HG03135 (cell line): ENCODE measurements at regions not wholly inside any gene's neighbourhood (a gene's known extent, or its start where the extent isn't known, plus 50 kb on each side); places are given as distances from the start of the nearest gene placed in this dataset.

ENCODE experiments used
- ATAC-seq: cut with Tn5 transposase; IDR thresholded peaks from one replicate; pipeline ENCODE4 v1.9.1; 2021; ENCODE audit warnings: mild to moderate bottlenecking, moderate library complexity; ENCODE audit not compliant: unreplicated experiment

- ATAC-seq = no peak
Measured at GRCh38 chr18:56383349-56383748, 255.0 kb downstream of the TXNL1 start.

GRCh38 chr18:56382541-56382940 is 255.9 kb downstream of the TXNL1 start:
- ATAC-seq = no peak

GRCh38 chr18:56381196-56381595 is 257.2 kb downstream of the TXNL1 start:
- no peak for ATAC-seq

GRCh38 chr18:56380685-56381084 is 257.7 kb downstream of the TXNL1 start:
- no peak for ATAC-seq

- no peak for ATAC-seq
Measured at GRCh38 chr18:56379256-56379655, 259.1 kb downstream of the TXNL1 start.

GRCh38 chr18:56377231-56377630 is 261.2 kb downstream of the TXNL1 start:
- ATAC-seq = no peak

GRCh38 chr18:56374007-56374655 is 264.3 kb downstream of the TXNL1 start:
- no peak for ATAC-seq

- ATAC-seq = no peak
Measured at GRCh38 chr18:56373601-56374000, 264.8 kb downstream of the TXNL1 start.

GRCh38 chr18:56368066-56368465 is 270.3 kb downstream of the TXNL1 start:
- ATAC-seq = no peak

- no peak for ATAC-seq
Measured at GRCh38 chr18:56358608-56359280, 279.6 kb downstream of the TXNL1 start.

- no peak for ATAC-seq
Measured at GRCh38 chr18:56353663-56354260, 284.6 kb downstream of the TXNL1 start.

- no peak for ATAC-seq
Measured at GRCh38 chr18:56351911-56352500, 286.4 kb downstream of the TXNL1 start.

- no peak for ATAC-seq
Measured at GRCh38 chr18:56337507-56337906, 300.9 kb downstream of the TXNL1 start.

- ATAC-seq = no peak
Measured at GRCh38 chr18:56333839-56334238, 304.6 kb downstream of the TXNL1 start.

GRCh38 chr18:56333146-56333545 is 305.2 kb downstream of the TXNL1 start:
- ATAC-seq = no peak

GRCh38 chr18:56332371-56332770 is 306.0 kb downstream of the TXNL1 start:
- no peak for ATAC-seq

- ATAC-seq = no peak
Measured at GRCh38 chr18:56330366-56331110, 307.9 kb downstream of the TXNL1 start.

GRCh38 chr18:56329536-56329935 is 308.9 kb downstream of the TXNL1 start:
- ATAC-seq = no peak

- no peak for ATAC-seq
Measured at GRCh38 chr18:56327191-56327885, 311.1 kb downstream of the TXNL1 start.

- ATAC-seq = no peak
Measured at GRCh38 chr18:56326336-56327072, 311.9 kb downstream of the TXNL1 start.
